ENCODE measurements at regions not wholly inside any gene's neighbourhood (a gene's known extent, or its start where the extent isn't known, plus 50 kb on each side); places are given as distances from the start of the nearest gene placed in this dataset.

DNA sequence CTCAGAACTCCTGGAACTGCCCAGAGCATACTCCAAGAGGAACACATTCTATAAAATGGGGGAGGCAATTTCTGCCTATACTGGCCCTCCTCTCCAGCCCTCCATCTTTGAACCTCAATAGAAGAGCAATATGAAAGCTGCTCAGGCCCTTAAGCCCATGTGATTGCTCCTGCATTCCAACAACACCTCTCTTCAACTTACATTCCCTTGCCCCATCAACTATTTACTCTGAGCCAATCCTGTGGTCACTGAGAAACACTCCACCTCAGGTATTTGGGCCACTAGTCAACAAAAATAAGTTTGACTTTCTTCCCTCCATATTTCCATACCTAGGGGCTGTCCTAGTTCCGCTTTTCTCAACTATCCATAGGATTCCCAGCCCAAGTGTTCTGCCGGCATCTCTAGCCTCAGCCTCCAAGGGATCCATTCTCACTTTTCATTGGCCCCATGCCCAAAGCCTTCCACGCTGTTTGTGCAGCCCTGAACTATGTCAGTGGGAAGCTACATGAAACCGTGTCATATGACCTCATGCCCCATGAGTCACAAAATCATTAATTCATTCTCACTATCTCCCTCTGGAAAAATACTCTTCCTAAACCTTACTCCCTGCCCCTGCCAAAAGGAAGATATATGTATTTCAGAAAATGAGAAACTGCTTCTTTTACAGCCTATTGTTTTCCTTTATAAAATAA is 61.6 kb downstream of the GJD2 start:
- TF ChIP-seq, protein P1, sequence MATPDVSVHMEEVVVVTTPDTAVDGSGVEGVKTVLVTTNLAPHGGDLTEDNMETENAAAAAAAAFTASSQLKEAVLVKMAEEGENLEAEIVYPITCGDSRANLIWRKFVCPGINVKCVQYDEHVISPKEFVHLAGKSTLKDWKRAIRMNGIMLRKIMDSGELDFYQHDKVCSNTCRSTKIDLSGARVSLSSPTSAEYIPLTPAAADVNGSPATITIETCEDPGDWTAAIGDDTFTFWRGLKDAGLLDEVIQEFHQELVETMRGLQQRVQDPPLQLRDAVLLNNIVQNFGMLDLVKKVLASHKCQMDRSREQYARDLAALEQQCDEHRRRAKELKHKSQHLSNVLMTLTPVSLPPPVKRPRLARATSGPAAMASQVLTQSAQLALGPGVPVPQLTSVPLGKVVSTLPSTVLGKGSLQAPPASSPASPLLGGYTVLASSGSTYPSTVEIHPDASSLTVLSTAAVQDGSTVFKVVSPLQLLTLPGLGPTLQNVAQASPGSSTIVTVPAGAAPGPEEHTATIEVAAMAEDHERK (CRISPR knock-in tag; IDR thresholded peaks at IDR 0.05; ENCODE audit: low read depth), result no peak
- TF ChIP-seq EZH2 (conservative IDR thresholded peaks at IDR 0.05; ENCODE audit: low read depth, low read length) (no peak), NR3C1 (CRISPR knock-in tag; IDR thresholded peaks at IDR 0.05) (no peak), ZFP36 (IDR thresholded peaks at IDR 0.05; ENCODE audit: borderline replicate concordance, low read depth, low read length, partially characterized antibody) (no peak), ZSCAN30 (CRISPR knock-in tag; IDR thresholded peaks at IDR 0.05) (no peak), TAF1 (CRISPR knock-in tag; IDR thresholded peaks at IDR 0.05) (no peak), TCF7 (IDR thresholded peaks at IDR 0.05; ENCODE audit: low read depth) (no peak), ZNF557 (CRISPR knock-in tag; IDR thresholded peaks at IDR 0.05) (no peak)
- TF ChIP-seq, protein P2, sequence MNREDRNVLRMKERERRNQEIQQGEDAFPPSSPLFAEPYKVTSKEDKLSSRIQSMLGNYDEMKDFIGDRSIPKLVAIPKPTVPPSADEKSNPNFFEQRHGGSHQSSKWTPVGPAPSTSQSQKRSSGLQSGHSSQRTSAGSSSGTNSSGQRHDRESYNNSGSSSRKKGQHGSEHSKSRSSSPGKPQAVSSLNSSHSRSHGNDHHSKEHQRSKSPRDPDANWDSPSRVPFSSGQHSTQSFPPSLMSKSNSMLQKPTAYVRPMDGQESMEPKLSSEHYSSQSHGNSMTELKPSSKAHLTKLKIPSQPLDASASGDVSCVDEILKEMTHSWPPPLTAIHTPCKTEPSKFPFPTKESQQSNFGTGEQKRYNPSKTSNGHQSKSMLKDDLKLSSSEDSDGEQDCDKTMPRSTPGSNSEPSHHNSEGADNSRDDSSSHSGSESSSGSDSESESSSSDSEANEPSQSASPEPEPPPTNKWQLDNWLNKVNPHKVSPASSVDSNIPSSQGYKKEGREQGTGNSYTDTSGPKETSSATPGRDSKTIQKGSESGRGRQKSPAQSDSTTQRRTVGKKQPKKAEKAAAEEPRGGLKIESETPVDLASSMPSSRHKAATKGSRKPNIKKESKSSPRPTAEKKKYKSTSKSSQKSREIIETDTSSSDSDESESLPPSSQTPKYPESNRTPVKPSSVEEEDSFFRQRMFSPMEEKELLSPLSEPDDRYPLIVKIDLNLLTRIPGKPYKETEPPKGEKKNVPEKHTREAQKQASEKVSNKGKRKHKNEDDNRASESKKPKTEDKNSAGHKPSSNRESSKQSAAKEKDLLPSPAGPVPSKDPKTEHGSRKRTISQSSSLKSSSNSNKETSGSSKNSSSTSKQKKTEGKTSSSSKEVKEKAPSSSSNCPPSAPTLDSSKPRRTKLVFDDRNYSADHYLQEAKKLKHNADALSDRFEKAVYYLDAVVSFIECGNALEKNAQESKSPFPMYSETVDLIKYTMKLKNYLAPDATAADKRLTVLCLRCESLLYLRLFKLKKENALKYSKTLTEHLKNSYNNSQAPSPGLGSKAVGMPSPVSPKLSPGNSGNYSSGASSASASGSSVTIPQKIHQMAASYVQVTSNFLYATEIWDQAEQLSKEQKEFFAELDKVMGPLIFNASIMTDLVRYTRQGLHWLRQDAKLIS (CRISPR knock-in tag; IDR thresholded peaks at IDR 0.05), result no peak
- TF ChIP-seq, protein P3, sequence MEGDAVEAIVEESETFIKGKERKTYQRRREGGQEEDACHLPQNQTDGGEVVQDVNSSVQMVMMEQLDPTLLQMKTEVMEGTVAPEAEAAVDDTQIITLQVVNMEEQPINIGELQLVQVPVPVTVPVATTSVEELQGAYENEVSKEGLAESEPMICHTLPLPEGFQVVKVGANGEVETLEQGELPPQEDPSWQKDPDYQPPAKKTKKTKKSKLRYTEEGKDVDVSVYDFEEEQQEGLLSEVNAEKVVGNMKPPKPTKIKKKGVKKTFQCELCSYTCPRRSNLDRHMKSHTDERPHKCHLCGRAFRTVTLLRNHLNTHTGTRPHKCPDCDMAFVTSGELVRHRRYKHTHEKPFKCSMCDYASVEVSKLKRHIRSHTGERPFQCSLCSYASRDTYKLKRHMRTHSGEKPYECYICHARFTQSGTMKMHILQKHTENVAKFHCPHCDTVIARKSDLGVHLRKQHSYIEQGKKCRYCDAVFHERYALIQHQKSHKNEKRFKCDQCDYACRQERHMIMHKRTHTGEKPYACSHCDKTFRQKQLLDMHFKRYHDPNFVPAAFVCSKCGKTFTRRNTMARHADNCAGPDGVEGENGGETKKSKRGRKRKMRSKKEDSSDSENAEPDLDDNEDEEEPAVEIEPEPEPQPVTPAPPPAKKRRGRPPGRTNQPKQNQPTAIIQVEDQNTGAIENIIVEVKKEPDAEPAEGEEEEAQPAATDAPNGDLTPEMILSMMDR (CRISPR knock-in tag; IDR thresholded peaks at IDR 0.05), result no peak
